GM21360 (cell line): ENCODE measurements at regions not wholly inside any gene's neighbourhood (a gene's known extent, or its start where the extent isn't known, plus 50 kb on each side); places are given as distances from the start of the nearest gene placed in this dataset.

ENCODE experiments used
- ATAC-seq: cut with Tn5 transposase; IDR thresholded peaks from one replicate; pipeline ENCODE4 v1.9.1; 2021; ENCODE audit warnings: mild to moderate bottlenecking, moderate library complexity; ENCODE audit not compliant: unreplicated experiment

GRCh38 chr9:107386396-107386795, 103.2 kb downstream of the KLF4 start:
- no peak for ATAC-seq
